LNCaP clone FGC (cell line): ENCODE measurements at regions not wholly inside any gene's neighbourhood (a gene's known extent, or its start where the extent isn't known, plus 50 kb on each side); places are given as distances from the start of the nearest gene placed in this dataset.

Source experiments
- DNase-seq: peaks from one replicate; pipeline ENCODE4 v3.0.0-alpha.2; 2011; ENCODE audit warnings: low read depth
- H3K4me3 ChIP-seq: 2 replicates; pipeline ENCODE4 v1.5.1; 2011; ENCODE audit warnings: mild to moderate bottlenecking, low read depth, low read length, control low read depth
- TF ChIP-seq, protein P1 (sequence below): IDR thresholded peaks from 2 replicates; pipeline ENCODE4 v1.5.1; 2012; ENCODE audit warnings: mild to moderate bottlenecking; ENCODE audit not compliant: control insufficient read depth, insufficient read depth; ENCODE audit errors: extremely low read depth

DNA sequence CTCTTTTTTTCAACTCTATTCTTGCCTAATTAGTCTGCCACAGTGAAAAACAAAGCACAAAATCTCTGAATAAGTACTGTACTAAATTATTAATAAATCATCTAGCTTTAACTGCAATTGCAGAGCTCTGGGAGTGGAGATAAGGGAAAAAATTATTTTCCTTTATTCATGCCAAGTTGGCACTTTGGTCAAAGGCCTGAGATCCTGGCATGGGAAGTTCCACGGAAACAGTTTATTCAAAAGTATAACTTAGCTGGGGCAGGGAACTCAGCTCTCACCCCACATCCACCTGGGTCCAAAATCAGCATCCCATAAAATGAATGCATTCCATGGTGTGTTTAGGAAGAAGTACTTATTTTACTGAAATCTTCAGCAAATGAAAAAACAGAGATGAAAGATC, 185.2 kb upstream of the APCDD1 start:
- H3K4me3 ChIP-seq = no peak overlapping the region
- TF ChIP-seq, protein P1, sequence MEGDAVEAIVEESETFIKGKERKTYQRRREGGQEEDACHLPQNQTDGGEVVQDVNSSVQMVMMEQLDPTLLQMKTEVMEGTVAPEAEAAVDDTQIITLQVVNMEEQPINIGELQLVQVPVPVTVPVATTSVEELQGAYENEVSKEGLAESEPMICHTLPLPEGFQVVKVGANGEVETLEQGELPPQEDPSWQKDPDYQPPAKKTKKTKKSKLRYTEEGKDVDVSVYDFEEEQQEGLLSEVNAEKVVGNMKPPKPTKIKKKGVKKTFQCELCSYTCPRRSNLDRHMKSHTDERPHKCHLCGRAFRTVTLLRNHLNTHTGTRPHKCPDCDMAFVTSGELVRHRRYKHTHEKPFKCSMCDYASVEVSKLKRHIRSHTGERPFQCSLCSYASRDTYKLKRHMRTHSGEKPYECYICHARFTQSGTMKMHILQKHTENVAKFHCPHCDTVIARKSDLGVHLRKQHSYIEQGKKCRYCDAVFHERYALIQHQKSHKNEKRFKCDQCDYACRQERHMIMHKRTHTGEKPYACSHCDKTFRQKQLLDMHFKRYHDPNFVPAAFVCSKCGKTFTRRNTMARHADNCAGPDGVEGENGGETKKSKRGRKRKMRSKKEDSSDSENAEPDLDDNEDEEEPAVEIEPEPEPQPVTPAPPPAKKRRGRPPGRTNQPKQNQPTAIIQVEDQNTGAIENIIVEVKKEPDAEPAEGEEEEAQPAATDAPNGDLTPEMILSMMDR = no peak

DNA sequence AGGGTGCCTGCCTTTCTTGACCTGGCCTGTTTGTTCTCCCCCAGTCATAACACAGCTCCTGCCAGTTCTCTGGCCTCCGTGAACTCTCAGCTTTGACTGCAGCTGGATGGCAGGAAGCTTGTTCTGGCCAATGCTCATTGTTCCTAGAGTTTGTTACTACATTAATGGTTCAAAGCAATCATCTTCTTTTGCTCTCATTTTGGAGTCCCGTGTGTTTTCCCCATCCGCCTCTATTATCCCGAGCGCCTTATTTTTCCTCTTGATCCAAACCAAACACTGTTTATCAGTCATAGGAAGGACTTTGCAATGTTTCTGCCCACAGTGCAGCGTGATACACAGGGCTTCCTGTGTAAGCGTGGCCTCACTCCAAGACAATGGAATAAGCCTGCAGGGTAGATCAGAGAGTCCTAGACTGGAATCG, 184.3 kb upstream of the APCDD1 start:
- TF ChIP-seq, protein P1 = no peak
- no peak overlapping the region for H3K4me3 ChIP-seq
- no peak for DNase-seq

More for the DNA sequence above, 185.2 kb upstream of the APCDD1 start:
- no peak for DNase-seq

DNA sequence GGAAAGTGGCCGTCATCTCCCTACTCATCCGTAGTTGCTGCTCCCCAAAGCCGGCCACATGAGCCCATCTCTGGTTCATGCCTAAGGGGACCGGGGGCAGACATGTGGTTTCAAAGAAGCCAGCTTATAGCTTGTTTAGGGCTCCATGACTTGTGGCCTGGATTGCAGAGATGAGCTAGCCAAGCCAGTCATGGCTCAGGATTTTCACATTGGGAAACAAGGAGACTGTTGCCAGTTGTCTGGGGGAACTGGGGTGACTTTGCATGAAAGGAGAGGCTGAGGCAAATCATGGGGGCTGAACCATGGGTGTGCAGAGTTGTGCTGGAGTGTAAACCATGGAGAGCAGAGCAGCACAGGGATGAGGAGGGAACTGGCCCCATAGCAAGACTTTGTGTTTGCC, 183.0 kb upstream of the APCDD1 start:
- H3K4me3 ChIP-seq = no peak overlapping the region
- TF ChIP-seq, protein P1 = no peak
- no peak for DNase-seq

DNA sequence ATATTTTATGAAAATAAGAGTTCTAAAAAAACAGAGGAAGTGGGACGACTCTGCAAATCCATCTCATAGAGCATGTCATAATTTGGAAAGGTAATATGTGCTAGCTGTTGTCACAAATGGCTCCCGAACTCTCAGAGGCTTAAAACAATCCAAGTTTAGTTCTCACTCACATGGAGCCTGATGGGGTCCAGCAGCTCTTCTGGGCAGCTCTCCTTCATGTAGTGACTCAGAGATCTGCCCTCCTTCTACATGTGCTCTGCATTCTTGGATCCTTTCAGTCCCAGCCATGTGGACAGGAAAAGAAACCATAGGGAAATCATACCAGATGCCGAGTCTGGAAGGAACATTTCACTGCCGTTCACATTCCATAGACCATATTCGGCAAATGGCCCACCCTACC, 180.1 kb upstream of the APCDD1 start:
- TF ChIP-seq, protein P1 = no peak
- H3K4me3 ChIP-seq = no peak overlapping the region
- no peak for DNase-seq

DNA sequence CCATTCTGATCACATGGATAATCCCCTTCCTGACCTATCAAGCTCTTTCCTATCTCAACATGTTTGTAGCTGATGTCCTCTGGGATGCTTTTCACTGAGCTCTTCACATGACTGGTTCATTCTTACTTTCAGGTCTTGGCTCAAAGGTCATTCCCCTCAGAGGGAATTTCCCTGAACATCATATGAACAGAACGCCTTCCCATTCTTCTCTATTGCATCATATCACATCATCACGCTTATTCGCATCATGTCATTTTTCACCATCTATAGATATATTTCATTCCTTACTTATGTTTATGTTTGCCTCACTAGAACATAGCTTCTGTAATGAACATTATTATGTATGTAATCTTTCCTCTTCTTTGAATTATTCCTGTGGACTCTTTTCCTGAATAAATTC, 178.9 kb upstream of the APCDD1 start:
- DNase-seq = no peak
- TF ChIP-seq, protein P1 = no peak
- no peak overlapping the region for H3K4me3 ChIP-seq

DNA sequence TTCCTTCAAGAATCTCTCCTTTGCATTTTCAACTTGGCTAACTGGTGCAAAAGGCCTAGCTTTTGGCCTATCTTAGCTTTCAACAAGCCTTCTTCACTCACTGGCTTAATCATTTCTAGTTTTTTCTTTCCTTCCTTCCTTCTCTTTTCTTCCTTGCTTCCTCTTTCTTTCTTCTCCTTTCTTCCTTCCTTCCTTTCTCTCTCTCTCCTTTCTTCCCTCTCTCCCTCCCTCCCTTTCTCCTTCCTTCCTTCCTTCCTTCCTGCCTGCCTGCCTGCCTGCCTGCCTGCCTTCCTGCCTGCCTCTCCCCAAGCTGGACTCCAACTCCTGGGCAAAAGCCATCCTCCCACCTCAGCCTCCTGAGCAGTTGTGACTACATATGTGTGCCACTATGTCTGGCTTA, 176.2 kb upstream of the APCDD1 start:
- H3K4me3 ChIP-seq = no peak overlapping the region
- TF ChIP-seq, protein P1 = no peak
- DNase-seq = no peak

DNA sequence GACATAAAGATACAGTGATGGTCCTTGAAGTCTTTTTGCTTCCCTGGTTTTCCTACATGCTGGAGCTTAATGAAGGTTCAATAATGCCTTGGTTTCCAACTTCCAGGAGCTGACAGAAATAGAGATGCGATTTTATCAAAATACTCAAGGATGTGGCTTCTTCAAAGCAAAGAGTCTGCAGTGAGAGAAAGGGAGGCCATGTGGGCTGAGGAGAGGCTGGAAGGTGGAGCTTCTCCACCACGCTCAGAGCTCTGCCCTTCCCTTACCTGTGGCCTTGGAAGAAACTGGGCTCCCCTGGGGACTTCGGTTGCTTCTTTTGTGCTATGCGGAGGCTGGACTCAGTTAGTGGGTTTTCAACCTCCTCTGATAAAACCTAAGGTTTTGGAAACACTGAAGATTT, 175.0 kb upstream of the APCDD1 start:
- H3K4me3 ChIP-seq = no peak overlapping the region
- DNase-seq = no peak
- TF ChIP-seq, protein P1 = no peak
